HFF-Myc (cell line): ENCODE measurements at regions not wholly inside any gene's neighbourhood (a gene's known extent, or its start where the extent isn't known, plus 50 kb on each side); places are given as distances from the start of the nearest gene placed in this dataset.

Experiments used
- DNase-seq: peaks from one replicate; pipeline ENCODE4 v3.0.0-alpha.2; 2011; ENCODE audit warnings: low read depth; ENCODE audit errors: extremely low read depth
- H3K4me3 ChIP-seq: replicated peaks from 2 replicates; pipeline ENCODE4 v1.5.1; 2011; ENCODE audit warnings: low read depth, mild to moderate bottlenecking, control low read depth, low read length
- CTCF ChIP-seq: IDR thresholded peaks from 2 replicates; pipeline ENCODE4 v1.5.1; 2012; ENCODE audit warnings: mild to moderate bottlenecking, low read depth, low read length, control low read depth; ENCODE audit errors: missing control alignments

GRCh38 chr20:6993011-6993410, 225.5 kb downstream of the BMP2 start:
- TF ChIP-seq CTCF, result no peak
- no peak overlapping the region for H3K4me3 ChIP-seq
- DNase-seq, result no peak

DNA sequence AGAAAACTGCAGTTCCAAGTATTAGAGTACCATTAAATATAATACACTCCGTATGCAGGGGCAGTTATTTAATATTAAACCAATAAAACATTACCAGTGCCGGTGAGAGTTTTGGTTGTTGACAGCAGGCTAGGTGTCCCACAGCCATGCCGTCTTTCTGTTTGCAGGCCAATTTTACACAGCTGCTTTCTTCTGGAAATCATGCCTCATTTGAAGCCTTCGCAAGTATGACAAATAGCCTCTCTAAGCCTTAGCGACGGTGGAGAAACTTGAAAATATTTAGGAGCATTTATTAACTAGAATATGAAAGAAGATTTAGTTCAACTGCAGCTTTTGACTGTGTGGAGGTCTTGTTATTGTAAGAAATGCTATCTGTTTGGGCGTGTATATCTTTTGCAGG, 226.0 kb downstream of the BMP2 start:
- no peak overlapping the region for H3K4me3 ChIP-seq
- no peak for TF ChIP-seq CTCF
- no peak for DNase-seq

DNA sequence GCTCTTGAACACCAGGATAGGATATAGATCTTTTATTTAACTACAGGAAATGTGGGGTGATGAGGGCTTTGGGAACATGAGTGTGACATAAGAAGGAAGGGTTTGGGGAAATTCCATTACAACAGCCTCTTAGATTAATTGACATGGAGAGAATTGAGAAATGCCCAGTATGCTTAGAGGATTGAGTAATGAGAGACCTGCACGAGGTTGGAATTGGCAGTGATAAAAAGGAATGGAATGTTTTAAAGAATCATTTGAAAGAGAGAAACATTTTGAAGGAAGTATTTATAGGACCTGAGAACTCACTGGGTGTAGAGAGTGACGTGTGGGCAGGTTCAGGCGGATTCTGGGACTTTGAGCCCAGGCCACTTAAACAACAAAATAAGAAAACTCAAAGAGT, 227.0 kb downstream of the BMP2 start:
- H3K4me3 ChIP-seq, result no peak overlapping the region
- no peak for DNase-seq
- no peak for TF ChIP-seq CTCF

- no peak overlapping the region for H3K4me3 ChIP-seq
These were observed 231.4 kb downstream of the BMP2 start for GRCh38 chr20:6998909-6999308.

GRCh38 chr20:6999381-6999780, 231.9 kb downstream of the BMP2 start:
- no peak for DNase-seq
- H3K4me3 ChIP-seq, result no peak overlapping the region
- no peak for TF ChIP-seq CTCF

More at GRCh38 chr20:6998909-6999308, 231.4 kb downstream of the BMP2 start:
- no peak for DNase-seq
- TF ChIP-seq CTCF, result no peak

- DNase-seq, result no peak
- H3K4me3 ChIP-seq, result no peak overlapping the region
- TF ChIP-seq CTCF, result no peak
These were observed 236.1 kb downstream of the BMP2 start for GRCh38 chr20:7003598-7003997.

- no peak overlapping the region for H3K4me3 ChIP-seq
- no peak for TF ChIP-seq CTCF
- DNase-seq, result no peak
These were observed 237.3 kb downstream of the BMP2 start for GRCh38 chr20:7004801-7005200.
